H1 (cell line): ENCODE measurements at regions not wholly inside any gene's neighbourhood (a gene's known extent, or its start where the extent isn't known, plus 50 kb on each side); places are given as distances from the start of the nearest gene placed in this dataset.

Source experiments
- BACH1 ChIP-seq: IDR thresholded peaks from 2 replicates; pipeline ENCODE4 v1.6.1; 2012; ENCODE audit warnings: low read length, improper control_type of control experiment
- CHD7 ChIP-seq: fragments of 300-600 bp; sonication (generic); IDR thresholded peaks from 2 replicates; pipeline ENCODE4 v1.7.1; 2012; ENCODE audit warnings: low read length, moderate library complexity, mild to moderate bottlenecking, inconsistent platforms; ENCODE audit not compliant: insufficient replicate concordance
- JUND ChIP-seq: IDR thresholded peaks from 2 replicates; pipeline ENCODE4 v1.6.1; 2011; ENCODE audit warnings: mild to moderate bottlenecking, improper control_type of control experiment, low read length
- SP4 ChIP-seq: IDR thresholded peaks from 2 replicates; pipeline ENCODE4 v1.6.1; 2012; ENCODE audit warnings: low read length, inconsistent platforms

DNA sequence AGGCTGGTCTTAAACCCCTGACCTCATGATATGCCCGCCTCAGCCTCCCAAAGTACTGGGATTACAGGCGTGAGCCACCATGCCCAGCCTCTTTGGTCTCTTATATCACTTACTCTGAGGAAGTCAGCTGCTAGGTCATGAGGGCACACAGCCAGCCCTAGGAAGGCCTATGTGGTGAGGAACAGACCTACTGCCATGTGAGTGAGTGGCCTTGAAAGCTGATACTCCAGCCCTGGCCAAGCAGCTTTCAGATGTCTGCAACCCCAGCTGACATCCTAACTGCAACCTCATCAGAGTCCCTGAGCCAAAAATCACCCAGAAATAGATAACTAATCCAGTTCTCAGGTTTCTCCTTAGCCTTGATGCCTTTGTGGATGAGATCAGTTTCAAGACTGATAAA is 224.3 kb downstream of the EDEM1 start (continued):
- no peak for TF ChIP-seq CHD7
- TF ChIP-seq BACH1: no peak
- TF ChIP-seq SP4: no peak
- no peak for TF ChIP-seq JUND
- TF ChIP-seq, all 59 proteins: peak for 0
